NCI-H1930 (cell line): ENCODE measurements at regions not wholly inside any gene's neighbourhood (a gene's known extent, or its start where the extent isn't known, plus 50 kb on each side); places are given as distances from the start of the nearest gene placed in this dataset.

Experiments
- DNase-seq, 2 experiments: peaks; one replicate each; lab custom pipeline; 2025; lab: John Stamatoyannopoulos, UW

DNA sequence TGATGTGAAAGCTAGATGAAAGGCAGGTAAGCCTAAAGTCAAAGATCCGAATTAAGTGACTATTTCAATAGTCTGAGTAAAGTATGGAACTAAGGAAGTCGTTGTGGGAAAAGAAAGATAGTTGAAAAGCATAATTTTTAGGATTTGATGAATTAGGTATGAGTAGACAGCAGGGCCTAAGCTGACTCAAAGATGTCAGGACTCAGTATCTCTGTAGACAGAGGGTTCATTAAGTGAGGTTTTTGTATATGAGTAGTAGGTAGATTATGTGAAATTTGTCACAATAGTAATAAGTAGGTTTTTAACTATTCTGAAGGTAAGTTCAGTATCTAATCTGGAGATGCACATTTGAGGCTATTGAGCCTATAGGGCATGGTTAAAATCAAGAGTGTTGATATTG lies 196.4 kb downstream of the RASSF9 start:
- DNase-seq, result no peak

- DNase-seq, result no peak
Measured at GRCh38 chr12:85641796-85642195, 194.4 kb downstream of the RASSF9 start.

GRCh38 chr12:85642288-85642687 lies 193.9 kb downstream of the RASSF9 start:
- no peak for DNase-seq

DNA sequence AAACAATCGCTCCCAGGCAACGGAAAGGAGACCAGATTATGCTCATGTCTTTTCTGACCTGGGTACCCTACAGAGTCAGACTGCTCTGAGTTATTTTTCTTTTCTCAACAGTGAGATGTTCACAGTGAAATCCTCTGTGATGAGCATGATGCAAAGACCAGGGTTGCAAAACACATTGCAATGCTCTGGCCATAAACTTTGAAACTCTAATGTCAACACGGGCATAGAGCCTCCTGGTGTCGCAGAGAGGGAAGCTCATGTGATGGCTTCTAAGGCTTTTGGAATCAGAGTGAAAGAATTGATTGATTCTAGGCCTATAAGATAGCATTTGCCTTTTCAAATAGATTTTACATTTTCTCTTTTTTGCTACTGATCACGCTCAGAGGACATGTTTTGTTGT lies 193.4 kb downstream of the RASSF9 start:
- no peak for DNase-seq

- DNase-seq, result no peak
Measured at GRCh38 chr12:85644508-85644907, 191.7 kb downstream of the RASSF9 start.

- DNase-seq, result no peak
Measured at GRCh38 chr12:85653731-85654455, 182.3 kb downstream of the RASSF9 start.

DNA sequence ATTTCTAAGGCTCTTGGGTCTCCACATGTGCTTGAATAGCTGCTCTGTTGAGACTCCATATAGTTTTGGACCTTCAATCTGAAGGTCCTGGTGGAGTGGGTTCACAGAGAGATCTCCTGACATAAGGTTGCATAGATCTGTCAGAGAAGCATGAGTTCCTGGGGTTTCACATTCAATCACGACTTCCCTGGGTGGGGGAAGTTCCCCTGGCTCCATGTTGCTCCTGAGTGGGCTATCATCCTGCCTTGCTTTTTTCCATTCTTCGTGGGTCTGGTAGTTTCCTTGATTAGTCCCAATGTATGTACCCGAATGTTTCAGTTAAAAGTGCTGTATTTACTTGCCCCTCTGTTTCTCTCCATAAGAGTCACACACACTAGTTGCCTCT lies 181.8 kb downstream of the RASSF9 start:
- no peak for DNase-seq

- DNase-seq, result no peak
Measured at GRCh38 chr12:85656561-85656960, 179.6 kb downstream of the RASSF9 start.

DNA sequence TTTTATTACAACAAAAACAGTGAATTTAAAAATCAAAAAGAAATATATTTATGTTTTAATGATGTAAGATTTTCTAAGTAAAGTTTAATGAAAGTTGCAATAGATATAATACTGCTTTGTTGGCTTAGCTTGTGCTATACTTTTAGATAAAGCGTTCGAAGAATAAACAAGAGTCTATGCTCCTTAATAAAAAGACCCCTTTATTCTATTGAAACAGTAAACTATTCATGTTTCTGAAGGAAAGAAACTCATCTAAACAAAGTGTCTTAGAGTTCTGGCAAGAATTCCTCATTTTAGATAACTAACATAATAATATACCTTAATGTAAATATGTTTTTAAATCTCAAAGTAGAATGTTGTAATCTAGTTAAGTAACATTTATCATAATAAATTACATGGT lies 179.0 kb downstream of the RASSF9 start:
- no peak for DNase-seq

DNA sequence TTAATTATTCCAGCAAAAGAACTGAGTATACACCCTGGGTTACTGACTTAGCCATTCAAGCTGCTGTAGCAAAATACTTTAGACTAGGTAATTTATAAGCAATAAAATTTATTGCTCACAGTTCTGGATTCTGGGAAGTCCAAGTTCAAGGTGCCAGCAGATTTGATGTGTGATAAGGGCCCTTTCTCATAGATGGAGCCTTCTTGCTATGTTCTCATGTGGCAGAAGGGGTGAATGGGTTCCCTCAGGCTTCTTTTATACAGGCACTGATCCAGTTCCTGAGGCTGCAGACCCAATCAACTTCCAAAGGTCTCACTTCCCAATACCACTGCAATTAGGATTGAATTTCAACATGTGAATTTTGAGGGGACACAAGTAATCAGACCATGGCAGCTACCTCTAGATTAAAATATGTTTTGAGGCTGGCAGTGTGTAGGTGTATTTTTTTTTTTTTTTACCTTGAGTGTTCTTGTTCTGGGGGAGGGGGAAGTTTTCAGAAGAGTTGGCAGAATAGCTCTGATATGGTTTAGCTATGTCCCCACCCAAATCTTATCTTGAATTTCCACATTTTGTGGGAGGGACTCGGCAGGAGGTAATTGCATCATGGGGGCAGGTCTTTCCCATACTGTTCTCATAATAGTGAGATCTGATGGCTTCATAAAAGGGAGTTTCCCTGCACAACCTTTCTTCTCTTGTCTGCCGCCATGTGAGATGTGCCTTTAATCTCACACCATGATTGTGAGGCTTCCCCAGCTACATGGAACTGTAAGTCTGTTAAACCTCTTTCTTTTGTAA lies 178.2 kb downstream of the RASSF9 start:
- no peak for DNase-seq

DNA sequence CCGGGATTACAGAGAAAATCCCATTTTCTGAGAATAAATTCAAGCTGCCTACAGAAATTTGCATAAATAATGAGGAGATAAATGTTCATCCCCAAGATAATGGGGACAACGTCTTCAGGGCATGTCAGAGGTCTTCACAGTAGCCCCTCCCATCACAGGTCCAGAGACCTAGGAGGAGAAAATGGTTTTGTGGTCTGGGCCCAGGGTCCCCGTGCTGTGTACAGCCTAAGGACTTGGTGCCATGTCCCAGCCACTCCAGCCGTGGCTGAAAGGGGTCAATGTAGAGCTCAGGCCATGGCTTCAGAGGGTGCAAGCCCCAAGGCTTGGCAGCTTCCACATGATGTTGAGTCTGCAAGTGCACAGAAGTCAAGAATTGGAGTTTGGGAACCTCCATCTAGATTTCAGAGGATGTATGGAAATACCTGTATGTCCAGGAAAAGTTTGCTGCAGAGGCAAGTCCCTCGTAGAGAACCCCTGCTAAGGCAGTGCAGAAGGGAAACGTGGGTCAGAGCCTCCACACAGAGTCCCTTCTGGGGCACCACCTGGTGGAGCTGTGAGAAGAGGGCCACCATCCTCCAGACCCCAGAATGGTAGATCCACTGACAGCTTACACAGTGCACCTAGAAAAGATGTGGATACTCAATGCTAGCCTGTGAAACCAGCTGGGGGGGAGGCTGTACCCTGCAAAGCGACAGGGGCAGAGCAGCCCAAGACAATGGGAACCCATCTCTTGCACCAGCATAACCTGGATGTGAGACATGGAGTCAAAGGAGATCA lies 176.3 kb downstream of the RASSF9 start:
- DNase-seq, result no peak

GRCh38 chr12:85661461-85662206 lies 174.6 kb downstream of the RASSF9 start:
- DNase-seq, result no peak

DNA sequence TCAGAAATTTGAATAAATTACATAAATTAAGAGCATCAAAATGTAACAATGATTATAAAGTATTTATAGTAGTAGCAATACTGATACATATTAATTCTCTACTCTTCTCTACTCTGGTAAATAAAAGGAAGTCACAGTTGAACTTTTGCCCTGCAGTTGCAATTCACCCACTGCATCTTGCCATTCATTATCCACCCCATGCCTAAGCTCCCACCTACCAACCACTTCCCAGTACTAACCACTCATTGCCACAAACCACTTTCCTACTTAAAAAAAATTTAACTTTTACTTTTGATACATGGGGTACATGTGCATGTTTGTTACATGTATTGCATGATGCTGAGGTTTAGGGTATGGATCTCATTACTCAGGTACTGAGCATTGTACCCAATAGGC lies 174.0 kb downstream of the RASSF9 start:
- no peak for DNase-seq

DNA sequence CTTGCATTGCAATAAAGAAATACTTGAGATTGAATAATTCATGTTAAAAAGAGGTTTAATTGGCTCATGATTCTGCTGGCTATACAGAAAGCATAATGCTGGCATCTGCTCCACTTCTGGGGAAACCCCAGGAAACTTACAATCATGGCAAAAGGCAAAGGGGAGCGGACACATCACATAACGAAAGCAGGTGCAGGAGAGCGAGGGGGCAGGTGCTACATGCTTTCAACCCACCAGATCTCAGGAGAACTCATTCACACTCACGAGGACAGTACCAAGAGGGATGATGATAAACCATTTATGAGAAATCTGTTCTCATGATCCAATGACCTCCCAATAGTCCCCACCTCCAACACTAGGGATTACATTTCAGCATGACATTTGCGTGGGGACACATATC lies 172.6 kb downstream of the RASSF9 start:
- no peak for DNase-seq

GRCh38 chr12:85664429-85664828 lies 171.8 kb downstream of the RASSF9 start:
- DNase-seq, result no peak

- DNase-seq, result no peak
Measured at GRCh38 chr12:85669911-85670310, 166.3 kb downstream of the RASSF9 start.

- no peak for DNase-seq
Measured at GRCh38 chr12:85672436-85672835, 163.8 kb downstream of the RASSF9 start.

GRCh38 chr12:85673921-85674420 lies 162.2 kb downstream of the RASSF9 start:
- no peak for DNase-seq

DNA sequence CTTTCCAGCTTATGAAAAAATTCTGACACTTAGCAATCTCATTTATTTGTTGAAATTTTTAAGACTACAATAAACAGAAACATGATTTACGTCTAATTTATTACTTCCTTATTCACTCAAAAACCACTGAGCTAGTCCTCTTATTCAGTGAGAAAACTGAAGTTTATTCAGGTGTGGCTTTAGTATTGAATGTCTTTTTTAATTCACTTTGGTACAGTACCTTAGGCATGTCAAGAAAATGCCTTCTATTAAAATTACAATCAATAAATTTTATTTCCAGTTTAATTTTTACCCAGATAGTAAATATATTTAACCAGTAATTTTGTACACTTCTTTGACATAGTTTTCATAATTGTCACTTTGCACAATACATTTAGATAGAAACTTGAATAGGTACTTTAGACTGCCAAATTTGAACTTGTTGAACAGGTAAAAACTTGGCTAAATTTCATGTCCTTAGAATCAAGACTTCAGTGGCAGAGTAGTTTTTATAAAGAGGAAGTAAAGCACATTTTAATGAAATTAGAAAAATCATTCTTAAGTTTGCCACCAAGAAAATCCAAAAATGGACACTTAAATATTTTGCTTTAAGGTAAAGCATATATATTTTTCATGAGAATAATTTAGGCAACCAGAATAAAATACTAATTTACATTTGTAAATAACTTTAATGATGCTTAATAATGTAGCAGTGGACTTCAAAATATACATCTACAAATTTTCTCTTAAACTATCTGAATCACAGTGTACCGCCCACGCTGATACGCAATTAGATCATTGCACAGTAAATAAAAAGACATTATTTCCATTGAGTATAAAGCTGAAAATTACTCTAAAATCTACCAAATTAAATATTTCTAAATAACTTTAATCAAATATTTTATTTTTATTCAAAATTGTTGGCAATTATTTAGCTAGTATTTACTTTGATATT lies 159.1 kb downstream of the RASSF9 start:
- DNase-seq, result no peak

DNA sequence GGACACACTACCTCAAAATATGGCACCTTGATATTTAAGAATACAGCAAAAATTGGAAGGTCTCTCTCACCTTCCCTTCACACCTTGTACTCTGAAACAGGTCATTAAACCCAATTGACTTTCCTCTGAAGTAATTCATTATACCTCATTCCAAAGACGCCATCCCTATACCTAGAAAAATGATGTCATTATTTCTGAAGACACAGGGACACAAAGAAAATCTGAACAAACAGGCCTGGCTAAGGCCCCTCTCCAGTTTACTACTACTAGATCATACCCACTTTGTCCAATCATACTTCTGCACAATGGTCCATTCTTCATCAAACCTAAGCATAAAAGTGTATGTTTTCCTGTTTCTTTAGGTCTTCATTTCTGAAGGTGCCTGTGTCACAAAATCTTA lies 156.9 kb downstream of the RASSF9 start:
- no peak for DNase-seq

DNA sequence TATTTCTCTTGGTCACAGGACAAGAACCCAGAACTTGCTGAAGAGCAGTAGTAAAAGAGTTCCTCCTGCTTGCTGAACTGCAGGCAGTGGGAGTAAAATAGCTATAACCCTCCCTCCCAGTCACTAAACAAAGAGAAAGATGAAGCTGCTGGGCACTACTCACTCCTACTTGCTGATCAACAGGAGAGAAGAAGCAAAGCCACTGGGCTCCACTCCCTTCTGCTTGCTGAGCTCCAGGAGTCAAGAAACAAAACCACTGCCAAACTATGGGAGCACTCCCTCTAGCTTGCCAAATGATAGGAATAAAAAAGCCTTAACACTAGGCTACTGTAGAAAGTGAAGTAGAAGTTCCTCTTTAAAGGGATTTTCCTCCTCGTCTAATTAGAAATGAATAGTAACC lies 155.3 kb downstream of the RASSF9 start:
- DNase-seq, result no peak
